ENCODE measurements at regions not wholly inside any gene's neighbourhood (a gene's known extent, or its start where the extent isn't known, plus 50 kb on each side); places are given as distances from the start of the nearest gene placed in this dataset.
"Not testable (repeated sequence)": the region's sequence is repeated elsewhere in the genome, so short reads cannot be mapped to it uniquely, and the experiment has no call there.

GRCh38 chr3:25957026-25957425, 167.1 kb downstream of the OXSM start:
- no peak for DNase-seq

DNA sequence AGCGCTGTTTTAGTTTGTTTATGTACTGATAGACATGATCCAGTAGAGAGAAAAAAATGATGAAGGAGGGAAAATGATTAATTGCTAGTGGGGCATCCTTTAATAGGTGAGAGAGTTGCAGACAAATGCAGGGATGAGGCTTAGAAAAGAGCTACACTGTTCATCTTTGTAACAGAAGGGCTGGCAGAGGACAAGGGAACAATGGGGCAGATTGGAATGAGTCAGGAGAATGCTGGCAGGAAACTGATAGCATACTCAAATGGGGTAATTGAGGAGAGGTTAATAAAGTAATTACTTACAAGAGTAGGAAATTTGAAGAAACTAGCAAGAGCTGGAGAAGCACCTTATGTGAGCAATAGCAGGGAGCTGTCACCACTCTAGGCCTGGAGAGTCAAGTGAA, 170.9 kb downstream of the OXSM start:
- no peak for DNase-seq

GRCh38 chr3:25962255-25962654, 172.4 kb downstream of the OXSM start:
- no peak for DNase-seq

- no peak for DNase-seq
Measured at GRCh38 chr3:25964141-25964540, 174.3 kb downstream of the OXSM start.

- no peak for DNase-seq
Measured at GRCh38 chr3:25967385-25967784, 177.5 kb downstream of the OXSM start.

- DNase-seq, result no peak
Measured at GRCh38 chr3:25971736-25972135, 181.8 kb downstream of the OXSM start.

DNA sequence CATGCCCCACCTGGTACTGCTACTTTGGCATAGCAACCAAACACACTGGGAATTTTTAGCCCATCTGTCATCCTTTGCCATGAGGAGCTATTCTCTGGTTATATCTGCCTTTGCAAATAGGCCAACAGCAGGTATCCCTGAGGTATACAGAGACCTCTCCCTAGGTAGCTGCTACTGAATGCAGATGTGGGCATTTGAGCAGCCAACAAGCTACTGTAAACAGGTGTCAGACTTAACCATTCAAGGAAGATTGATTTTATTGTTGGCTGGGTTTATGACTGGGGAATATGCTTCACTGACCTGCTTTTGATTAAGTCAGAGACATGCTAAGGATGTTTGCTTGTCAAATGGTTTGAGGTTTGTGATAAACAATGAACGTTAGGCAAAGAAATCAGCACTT, 183.2 kb downstream of the OXSM start:
- DNase-seq, result no peak

DNA sequence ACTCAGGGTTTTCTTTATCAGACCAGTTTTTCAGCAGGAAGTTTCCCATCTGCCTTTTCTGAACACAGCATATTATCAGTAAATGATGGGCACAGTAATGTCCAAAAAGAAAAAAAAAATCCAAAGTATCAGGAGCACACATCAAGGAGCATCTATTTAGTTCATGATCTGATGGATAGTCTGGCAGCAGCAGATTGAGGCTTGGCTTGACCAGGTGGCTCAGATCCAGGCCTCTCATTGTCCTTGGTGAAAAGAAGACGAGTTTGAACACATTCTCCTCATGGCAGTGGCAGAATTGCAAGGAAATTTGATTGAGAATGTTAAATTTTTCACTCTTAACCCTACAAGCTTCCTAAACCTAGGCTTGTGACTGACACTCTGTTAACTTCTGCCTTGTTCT, 192.9 kb downstream of the OXSM start:
- DNase-seq, result no peak

DNA sequence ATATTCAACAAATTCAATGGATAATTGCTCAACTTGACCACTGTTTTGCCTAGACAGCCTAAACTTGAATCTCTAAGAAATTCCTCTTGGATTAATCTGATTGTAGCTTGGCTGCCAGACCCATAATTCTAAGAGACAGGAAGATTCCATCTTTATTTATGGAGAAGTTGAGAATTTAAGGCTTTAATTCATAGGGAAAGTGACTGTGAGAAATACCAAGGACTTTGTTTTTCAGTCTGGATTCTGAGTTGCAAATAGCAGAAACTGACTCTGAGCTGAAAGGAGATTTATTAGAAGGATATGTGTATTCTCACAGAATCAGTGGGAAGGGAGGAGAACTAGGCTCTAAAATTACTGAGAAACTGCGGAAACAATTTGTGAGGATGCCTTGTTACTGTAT, 195.7 kb downstream of the OXSM start:
- no peak for DNase-seq

GRCh38 chr3:25992606-25993005, 202.7 kb downstream of the OXSM start:
- no peak for DNase-seq

GRCh38 chr3:26004172-26004571, 214.3 kb downstream of the OXSM start:
- no peak for DNase-seq

DNA sequence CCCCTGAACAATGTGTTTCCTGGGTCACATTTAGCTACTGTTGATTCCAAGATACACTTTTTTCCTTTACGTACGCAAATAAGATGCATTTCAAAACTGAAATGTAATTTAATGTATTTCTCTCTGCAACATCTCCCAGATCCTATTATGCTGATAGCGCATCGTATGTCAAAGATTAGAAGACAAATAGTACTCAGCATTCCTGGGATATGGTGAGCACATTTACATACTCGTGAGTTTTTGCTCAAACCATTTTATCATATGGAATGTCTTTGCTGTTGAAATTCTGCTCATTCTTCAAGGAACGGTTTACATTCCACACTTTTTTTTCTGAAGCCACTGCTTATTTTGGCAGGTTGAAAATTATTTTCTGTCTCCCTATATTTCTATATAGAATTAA, 221.4 kb downstream of the OXSM start:
- DNase-seq, result no peak

- no peak for DNase-seq
Measured at GRCh38 chr3:26012241-26012745, 222.4 kb downstream of the OXSM start.

DNA sequence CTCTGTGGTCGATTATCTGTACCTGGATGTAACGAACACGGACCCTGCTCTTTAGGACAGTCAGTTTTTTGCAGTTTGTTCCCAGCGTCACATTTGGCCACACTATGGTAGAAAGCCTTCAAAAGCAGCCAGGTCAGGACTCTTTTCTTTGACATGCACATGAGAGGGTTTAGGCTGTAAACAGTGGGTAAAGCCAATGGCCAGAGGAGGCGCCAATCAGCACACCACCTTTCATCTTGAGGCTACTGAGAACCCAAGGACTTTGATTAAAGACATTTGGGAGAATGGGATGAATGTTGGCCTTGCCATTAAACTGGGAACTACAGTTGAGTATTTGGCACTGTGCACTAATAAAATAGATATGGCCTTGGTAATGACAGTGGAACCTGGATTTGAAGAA, 225.9 kb downstream of the OXSM start:
- DNase-seq, result no peak

DNA sequence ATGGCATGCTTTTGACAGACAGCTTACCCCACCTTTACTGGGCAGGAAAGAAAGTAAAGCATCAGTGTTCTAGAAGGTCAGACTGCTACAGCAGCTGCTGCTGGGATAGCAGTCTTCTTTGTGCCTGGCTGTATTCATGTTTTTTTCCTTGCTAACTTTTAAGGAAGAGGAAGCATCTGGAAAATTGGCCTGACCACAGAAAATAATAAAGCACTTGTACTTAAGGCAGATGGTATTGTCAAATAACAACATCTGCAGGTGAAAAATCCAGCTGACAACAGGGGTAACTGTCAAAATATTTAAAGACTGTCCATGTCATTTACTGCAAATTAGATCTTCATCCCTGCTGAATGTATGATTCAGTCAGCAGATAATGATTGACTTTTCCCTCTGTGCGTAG, 229.0 kb downstream of the OXSM start:
- DNase-seq, result no peak

DNA sequence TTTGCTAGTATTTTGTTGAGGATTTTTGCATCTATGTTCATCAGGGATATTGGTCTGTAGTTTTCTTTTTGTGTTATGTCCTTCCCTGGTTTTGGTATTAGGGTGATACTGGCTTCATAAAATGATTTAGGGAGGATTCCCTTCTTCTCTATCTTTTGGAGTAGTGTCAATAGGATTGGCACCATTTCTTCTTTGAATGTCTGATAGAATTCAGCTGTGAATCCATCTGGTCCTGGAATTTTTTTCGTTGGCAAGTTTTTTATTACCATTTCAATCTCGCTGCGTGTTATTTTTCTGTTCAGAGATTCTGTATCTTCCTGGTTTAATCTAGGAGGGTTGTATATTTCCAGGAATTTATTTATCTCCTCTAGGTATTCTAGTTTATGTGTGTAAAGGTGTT, 234.3 kb downstream of the OXSM start:
- not testable (repeated sequence) for DNase-seq

DNA sequence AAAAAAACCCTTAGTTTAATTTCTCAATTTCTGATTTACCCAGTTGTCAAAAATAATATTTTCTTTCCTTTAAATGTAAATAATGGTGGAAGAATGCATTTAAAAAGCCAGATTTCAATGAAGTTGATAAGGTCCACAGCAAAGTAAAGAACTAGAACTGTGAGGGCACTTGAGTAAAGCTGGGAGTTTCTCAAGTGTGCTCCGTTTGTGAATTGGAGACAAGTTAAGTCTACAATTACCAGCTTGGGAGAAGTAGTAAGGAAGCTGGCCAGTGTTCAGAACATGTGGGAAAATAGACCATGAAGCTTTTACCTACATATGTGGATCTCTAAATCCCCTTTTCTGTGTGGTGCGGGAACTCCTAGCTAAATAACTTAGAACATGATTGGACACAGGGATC, 239.4 kb downstream of the OXSM start:
- DNase-seq, result no peak

DNA sequence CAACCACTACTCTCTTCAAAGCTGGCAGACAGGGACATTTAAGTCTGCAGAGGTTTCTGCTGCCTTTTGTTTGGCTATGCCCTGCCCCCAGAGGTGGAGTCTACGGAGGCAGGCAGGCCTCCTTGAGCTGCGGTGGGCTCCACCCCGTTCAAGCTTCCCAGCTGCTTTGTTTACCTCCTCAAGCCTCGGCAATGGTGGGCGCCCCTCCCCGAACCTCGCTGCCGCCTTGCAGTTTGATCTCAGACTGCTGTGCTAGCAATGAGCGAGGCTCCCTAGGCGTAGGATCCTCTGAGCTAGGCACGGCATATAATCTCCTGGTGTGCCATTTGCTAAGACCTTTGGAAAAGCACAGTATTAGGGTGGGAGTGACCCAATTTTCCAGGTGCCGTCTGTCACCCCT, 252.2 kb downstream of the OXSM start:
- DNase-seq, result not testable (repeated sequence)

GRCh38 chr3:26049951-26050350, 260.1 kb downstream of the OXSM start:
- no peak for DNase-seq

GRCh38 chr3:26050776-26051175, 260.9 kb downstream of the OXSM start:
- DNase-seq, result no peak

GRCh38 chr3:26058901-26059321, 269.0 kb downstream of the OXSM start:
- no peak for DNase-seq

GRCh38 chr3:26061947-26062346, 272.1 kb downstream of the OXSM start:
- no peak for DNase-seq

DNA sequence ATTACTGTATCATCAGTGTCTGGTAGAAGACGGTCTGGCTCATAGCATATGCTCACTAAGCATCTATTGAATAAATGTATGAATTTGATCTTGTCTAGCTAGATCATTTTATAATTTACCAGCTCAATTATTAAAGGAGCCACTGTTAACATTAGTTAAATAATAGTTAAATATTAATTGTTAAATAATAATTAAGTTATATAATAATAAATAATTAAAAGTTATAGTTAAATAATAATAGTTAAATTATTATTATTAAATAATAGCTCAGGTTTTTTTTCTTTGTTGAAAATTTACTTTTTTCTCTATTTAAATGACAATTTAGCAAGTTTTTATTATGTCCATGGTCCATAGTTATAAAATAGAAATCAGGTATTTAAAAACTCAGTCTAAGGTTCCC, 274.4 kb downstream of the OXSM start:
- no peak for DNase-seq

- no peak for DNase-seq
Measured at GRCh38 chr3:26068890-26069289, 279.0 kb downstream of the OXSM start.

DNA sequence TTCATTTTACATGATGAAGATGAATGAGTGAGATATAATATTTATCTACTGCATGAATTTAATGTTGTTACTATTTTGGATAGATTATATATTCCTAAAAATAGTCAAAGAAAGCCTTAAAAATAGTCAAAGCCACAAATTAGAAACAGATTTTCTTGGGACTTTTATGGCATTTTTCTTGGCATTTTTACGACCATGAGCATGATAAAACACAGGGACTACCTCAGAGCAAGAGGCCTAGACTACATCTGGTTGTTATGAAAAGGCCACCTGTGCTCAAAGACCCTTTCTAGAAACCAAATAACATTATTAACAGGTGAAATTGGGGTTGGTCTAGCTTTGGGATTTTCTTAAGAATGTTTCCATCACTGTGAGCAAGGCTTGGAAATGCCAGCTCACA, 281.0 kb downstream of the OXSM start:
- no peak for DNase-seq

- DNase-seq, result no peak
Measured at GRCh38 chr3:26074080-26074479, 284.2 kb downstream of the OXSM start.

Data from SW 1271 (cell line).